Activated CD8-positive, alpha-beta T cell treated with anti-CD3 and anti-CD28 coated beads for 36 hours (primary cell): ENCODE measurements at regions not wholly inside any gene's neighbourhood (a gene's known extent, or its start where the extent isn't known, plus 50 kb on each side); places are given as distances from the start of the nearest gene placed in this dataset.
"Not testable (repeated sequence)": the region's sequence is repeated elsewhere in the genome, so short reads cannot be mapped to it uniquely, and the experiment has no call there.

Experiments used
- ATAC-seq: fragments of 200-7000 bp; cut with Tn5 transposase; one replicate; pipeline ENCODE4 v1.10.0; 2021; ENCODE audit warnings: mild to moderate bottlenecking, moderate library complexity
- CTCF ChIA-PET: fragments of 350-600 bp; sonication (Branson Sonifier 250); formaldehyde crosslinking; loops from one replicate; lab custom pipeline; 2021; ENCODE audit warnings: antibody characterized with exemption; lab: Charles Lee
- POLR2A ChIA-PET: fragments of 350-600 bp; sonication (Branson Sonifier 250); formaldehyde crosslinking; loops from one replicate; lab custom pipeline; 2021; ENCODE audit warnings: antibody characterized with exemption; lab: Charles Lee
- DNase-seq: peaks from one replicate; pipeline ENCODE4 v3.0.0-alpha.2; 2020
- H3K27ac Mint-ChIP-seq: one replicate; pipeline ENCODE4 v1.8.0; 2021; ENCODE audit warnings: mild to moderate bottlenecking, mixed read lengths
- H3K27me3 Mint-ChIP-seq: one replicate; pipeline ENCODE4 v1.8.0; 2021; ENCODE audit warnings: mixed read lengths
- H3K36me3 Mint-ChIP-seq: one replicate; pipeline ENCODE4 v1.8.0; 2021; ENCODE audit warnings: low read depth, mixed read lengths
- H3K4me1 Mint-ChIP-seq: one replicate; pipeline ENCODE4 v1.8.0; 2021; ENCODE audit warnings: low read depth, mixed read lengths
- H3K4me3 Mint-ChIP-seq: one replicate; pipeline ENCODE4 v1.8.0; 2021; ENCODE audit warnings: mild to moderate bottlenecking, moderate library complexity, mixed read lengths
- H3K9me3 Mint-ChIP-seq: one replicate; pipeline ENCODE4 v1.8.0; 2021; ENCODE audit warnings: mixed read lengths
- CTCF ChIP-seq: fragments of 200-600 bp; IDR thresholded peaks from one replicate; pipeline ENCODE4 v1.8.0; 2022; ENCODE audit warnings: antibody characterized with exemption, mild to moderate bottlenecking
- intact Hi-C: fragments of 100-400 bp; cut with micrococcal nuclease; formaldehyde crosslinking; loops from one replicate; pipeline ENCODE4 v1.10.0; 2022

GRCh38 chr9:107782381-107782780 is 292.8 kb upstream of the KLF4 start:
- no peak overlapping the region for H3K27ac Mint-ChIP-seq
- no peaks in the 10 kb centered on the region for H3K36me3 Mint-ChIP-seq
- no peaks in the 10 kb centered on the region for H3K27me3 Mint-ChIP-seq
- CTCF ChIA-PET, result no interaction called here
- no peak for ATAC-seq
- H3K4me1 Mint-ChIP-seq, result no peaks in the 10 kb centered on the region
- no peak overlapping the region for H3K4me3 Mint-ChIP-seq
- POLR2A ChIA-PET, result no interaction called here
- no peak for DNase-seq
- TF ChIP-seq CTCF, result no peak
- no peaks in the 10 kb centered on the region for H3K9me3 Mint-ChIP-seq
- intact Hi-C loops, result no loop called here

GRCh38 chr9:107780960-107781359 is 291.4 kb upstream of the KLF4 start:
- ChIA-PET CTCF (interaction anchor here (0.7 kb wide), 1 partner anchor 16 kb away, joined by 3 read pairs; no protein-coding TSS in a partner anchor), POLR2A (no interaction called here)
- H3K4me3 Mint-ChIP-seq, result no peak overlapping the region
- DNase-seq (no peak), ATAC-seq (no peak)
- H3K36me3 Mint-ChIP-seq, result no peaks in the 10 kb centered on the region
- H3K27me3 Mint-ChIP-seq, result no peaks in the 10 kb centered on the region
- no peaks in the 10 kb centered on the region for H3K4me1 Mint-ChIP-seq
- intact Hi-C loops, result no loop called here
- TF ChIP-seq CTCF, result no peak
- H3K27ac Mint-ChIP-seq, result no peak overlapping the region
- no peaks in the 10 kb centered on the region for H3K9me3 Mint-ChIP-seq

GRCh38 chr9:107779731-107780130 is 290.2 kb upstream of the KLF4 start:
- POLR2A ChIA-PET, result no interaction called here
- Mint-ChIP-seq H3K27ac (no peak overlapping the region), H3K4me1 (no peaks in the 10 kb centered on the region), H3K4me3 (no peak overlapping the region), H3K36me3 (no peaks in the 10 kb centered on the region), H3K27me3 (no peaks in the 10 kb centered on the region), H3K9me3 (no peaks in the 10 kb centered on the region)
- DNase-seq (no peak), ATAC-seq (no peak)
- TF ChIP-seq CTCF, result no peak
- CTCF ChIA-PET, result interaction anchor here (0.6 kb wide), 1 partner anchor 239 kb away, joined by 4 read pairs; no protein-coding TSS in a partner anchor
- intact Hi-C loops, result no loop called here

- no peak for TF ChIP-seq CTCF
- Mint-ChIP-seq H3K4me3 (no peak overlapping the region), H3K4me1 (no peaks in the 10 kb centered on the region), H3K36me3 (no peaks in the 10 kb centered on the region), H3K9me3 (no peaks in the 10 kb centered on the region), H3K27ac (no peak overlapping the region), H3K27me3 (no peaks in the 10 kb centered on the region)
- intact Hi-C loops, result no loop called here
- DNase-seq (no peak), ATAC-seq (no peak)
- CTCF ChIA-PET, result no interaction called here
- POLR2A ChIA-PET, result no interaction called here
Observed at GRCh38 chr9:107778661-107779060, 289.1 kb upstream of the KLF4 start.

- POLR2A ChIA-PET, H3K27ac Mint-ChIP-seq, DNase-seq, H3K27me3 Mint-ChIP-seq, ATAC-seq, CTCF ChIA-PET, H3K4me1 Mint-ChIP-seq, H3K36me3 Mint-ChIP-seq, H3K4me3 Mint-ChIP-seq, H3K9me3 Mint-ChIP-seq, intact Hi-C loops: not testable (repeated sequence)
Observed at GRCh38 chr9:107774099-107774498, 284.5 kb upstream of the KLF4 start.

GRCh38 chr9:107772988-107773387 is 283.4 kb upstream of the KLF4 start:
- no peaks in the 10 kb centered on the region for H3K36me3 Mint-ChIP-seq

More at GRCh38 chr9:107772988-107773387, 283.4 kb upstream of the KLF4 start:
- ATAC-seq, result no peak
- ChIA-PET CTCF (no interaction called here), POLR2A (no interaction called here)
- no peaks in the 10 kb centered on the region for H3K9me3 Mint-ChIP-seq
- intact Hi-C loops, result no loop called here
- no peak overlapping the region for H3K27ac Mint-ChIP-seq
- TF ChIP-seq CTCF, result no peak
- H3K4me3 Mint-ChIP-seq, result no peak overlapping the region
- no peak for DNase-seq
- H3K27me3 Mint-ChIP-seq, result no peaks in the 10 kb centered on the region
- no peaks in the 10 kb centered on the region for H3K4me1 Mint-ChIP-seq
